ENCODE measurements at regions not wholly inside any gene's neighbourhood (a gene's known extent, or its start where the extent isn't known, plus 50 kb on each side); places are given as distances from the start of the nearest gene placed in this dataset.

- TF ChIP-seq CTCF (IDR thresholded peaks at IDR 0.05; ENCODE audit: low read depth, low read length) = no peak
- no peak for TF ChIP-seq EZH2phosphoT487 (IDR thresholded peaks at IDR 0.05; ENCODE audit: low read depth)
Measured at GRCh38 chr2:150261691-150262090, 225.8 kb downstream of the RND3 start.
